ENCODE measurements at regions not wholly inside any gene's neighbourhood (a gene's known extent, or its start where the extent isn't known, plus 50 kb on each side); places are given as distances from the start of the nearest gene placed in this dataset.

DNA sequence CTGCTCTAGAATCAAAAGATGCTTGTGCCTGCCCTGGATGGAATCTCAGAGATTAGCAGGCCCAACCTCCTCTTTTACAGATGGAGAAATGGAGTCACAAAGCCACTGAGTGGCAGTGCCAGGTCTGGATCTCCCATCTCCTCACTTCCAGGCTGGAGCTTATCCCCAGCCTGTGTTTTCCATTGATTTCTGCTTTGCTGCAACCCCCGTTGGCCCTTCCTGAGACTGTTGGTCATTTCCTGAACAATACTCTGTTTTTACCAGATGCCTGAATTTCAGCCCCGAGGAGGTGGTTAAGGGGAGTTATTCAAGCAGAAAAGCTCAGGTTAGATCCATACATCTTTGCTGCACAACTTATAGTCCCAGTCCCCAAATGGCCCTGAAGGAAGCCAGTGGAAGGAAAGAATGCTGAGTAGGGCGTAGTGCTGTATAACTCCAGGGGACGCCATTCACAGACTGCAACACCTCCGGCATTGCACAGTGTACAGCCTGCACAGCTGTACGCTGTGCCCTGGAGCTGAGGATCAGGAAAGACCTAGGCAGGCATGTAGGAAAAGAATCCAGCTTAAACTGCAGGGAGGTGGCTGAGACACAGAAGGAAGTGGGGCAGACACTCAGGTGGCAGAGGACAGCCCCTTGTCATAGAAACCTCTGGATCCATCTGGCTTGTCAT is 77.5 kb downstream of the RPLP1 start:
- Histone ChIP-seq H3K56ac (ENCODE audit: extremely low read depth, insufficient read depth, low read length) (no peak overlapping the region), H4K91ac (ENCODE audit: insufficient read depth, low read depth, low read length) (no peak overlapping the region), H3K9ac (ENCODE audit: low read depth, low read length) (no peak overlapping the region), H3K23ac (ENCODE audit: low read depth, low read length) (no peak overlapping the region), H3K4me1 (ENCODE audit: control insufficient read depth, insufficient read depth, low read length) (peaks cover 9% of the 10 kb centered on the region), H2BK15ac (ENCODE audit: low read depth, low read length) (no peak overlapping the region), H4K20me1 (ENCODE audit: insufficient read depth, low read length) (no peaks in the 10 kb centered on the region), H3K27ac (ENCODE audit: insufficient read depth, low read length) (no peak overlapping the region), H3K14ac (replicated peaks; ENCODE audit: low read depth, low read length) (no peak overlapping the region), H2AFZ (replicated peaks; ENCODE audit: low read length, poor library complexity) (no peak overlapping the region), H3K4ac (ENCODE audit: low read depth, low read length) (no peak overlapping the region), H3K18ac (ENCODE audit: low read depth, low read length) (no peak overlapping the region), H2BK5ac (ENCODE audit: low read depth, low read length, poor library complexity, severe bottlenecking) (no peak overlapping the region), H3K4me3 (ENCODE audit: insufficient read depth, low read depth, low read length) (no peak overlapping the region), H4K5ac (ENCODE audit: low read depth, low read length) (no peak overlapping the region), H2AK9ac (replicated peaks; ENCODE audit: low read depth, low read length, poor library complexity) (no peak overlapping the region), H3K9me1 (ENCODE audit: insufficient read depth, low read length) (no peaks in the 10 kb centered on the region), H3K36me3 (ENCODE audit: control insufficient read depth, insufficient read depth, low read length) (no peaks in the 10 kb centered on the region), H3K27me3 (ENCODE audit: control insufficient read depth, insufficient read depth, low read length) (peaks cover 30% of the 10 kb centered on the region), H3K4me2 (ENCODE audit: low read depth, low read length) (no peak overlapping the region), H2BK120ac (ENCODE audit: low read depth, low read length) (no peak overlapping the region), H3K9me3 (ENCODE audit: control insufficient read depth, insufficient read depth, low read length) (peaks cover 6% of the 10 kb centered on the region; the same call in 1 of the 2 replicates), H4K8ac (ENCODE audit: low read depth in 2 of 2, low read length in 2 of 2) (no peak overlapping the region), H2BK20ac (ENCODE audit: low read depth, low read length) (no peak overlapping the region), H3K79me1 (ENCODE audit: low read depth in 1 of 2, low read length in 2 of 2) (no peaks in the 10 kb centered on the region), H2AK5ac (ENCODE audit: low read depth, low read length) (no peak overlapping the region)
- no TSS peak for BruUV-seq (replicated peaks)
- CTCF ChIA-PET, result interaction anchor here (1.4 kb wide), 1 partner anchor 12 kb away, joined by 3 read pairs; no protein-coding TSS in a partner anchor
- POLR2A ChIA-PET (ENCODE audit: unreplicated experiment), result no interaction called here
- dilution Hi-C loops (cut with HindIII; ENCODE audit: low sequenced_read_pairs, unreplicated experiment) (no loop called here), intact Hi-C loops (cut with micrococcal nuclease) (no loop called here), in situ Hi-C loops (cut with MboI; ENCODE audit: low sequenced_read_pairs) (no loop called here)
- 62% methylated on average over 3 of the region's 6 CpGs; no CpG with 5 or more reads in 1 of the 2 experiments for WGBS, 2 experiments (ENCODE audit: extremely low coverage in 2 of 2, insufficient read length in 1 of 2)
- DNase-seq, result no peak
- no peak for TF ChIP-seq NFE2L2 (IDR thresholded peaks at IDR 0.05; ENCODE audit: low read depth, low read length)
- TF ChIP-seq RAD21 (IDR thresholded peaks at IDR 0.05; ENCODE audit: low read length), result no peak
- TF ChIP-seq SMC3 (IDR thresholded peaks at IDR 0.05; ENCODE audit: low read depth, low read length), result no peak
- TF ChIP-seq MAFK (IDR thresholded peaks at IDR 0.05; ENCODE audit: low read depth, low read length), result no peak
- no peak for ATAC-seq (ENCODE audit: low read depth)
